ENCODE measurements at regions not wholly inside any gene's neighbourhood (a gene's known extent, or its start where the extent isn't known, plus 50 kb on each side); places are given as distances from the start of the nearest gene placed in this dataset.

DNA sequence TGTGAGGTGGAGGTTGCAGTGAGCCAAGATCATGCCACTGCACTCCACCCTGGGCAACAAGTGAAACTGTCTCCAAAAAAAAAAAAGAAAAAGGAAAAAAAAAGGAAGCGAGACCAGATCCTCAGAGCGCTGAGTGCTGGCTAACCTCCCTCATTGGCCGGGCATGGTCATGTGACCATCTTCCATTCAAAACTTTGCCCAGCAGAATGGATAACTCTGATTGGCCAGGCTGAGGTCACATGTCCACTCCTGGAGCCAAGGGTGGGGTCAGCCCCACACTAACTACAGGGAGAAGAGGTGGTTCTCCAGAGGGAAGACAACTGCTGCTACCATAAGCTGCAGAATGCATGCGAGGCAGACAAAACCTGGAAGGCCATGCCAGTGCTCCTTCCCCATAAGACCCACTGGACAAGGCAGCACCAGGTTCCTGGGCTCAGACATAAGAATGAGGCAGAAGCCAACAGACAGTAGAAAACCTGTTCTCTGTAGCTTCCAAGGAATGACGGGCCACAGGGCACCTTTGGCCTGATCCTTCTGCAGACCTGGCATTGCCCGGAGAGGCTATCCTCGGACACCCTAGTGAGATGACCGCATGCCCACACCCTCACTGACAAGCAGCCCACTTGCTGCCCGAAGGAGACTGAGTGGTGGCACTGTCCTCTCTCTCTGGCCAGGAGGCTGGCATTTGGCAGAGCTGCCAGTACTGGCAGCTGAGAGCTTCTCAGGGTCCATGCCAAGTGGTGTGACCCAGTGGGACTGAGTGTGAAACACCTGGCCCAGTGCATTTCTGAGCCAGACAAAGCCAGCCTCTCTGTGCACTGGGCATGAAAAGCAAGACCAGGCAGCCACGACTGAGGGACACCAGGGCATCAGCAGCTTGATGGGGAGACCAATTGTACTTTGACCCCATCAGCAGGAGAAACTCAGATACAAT lies 311.9 kb upstream of the SULF2 start:
- no peak for DNase-seq

GRCh38 chr20:48096212-48096875 lies 311.1 kb upstream of the SULF2 start:
- DNase-seq, result no peak

GRCh38 chr20:48094944-48095343 lies 309.7 kb upstream of the SULF2 start:
- DNase-seq, result no peak

GRCh38 chr20:48094196-48094749 lies 309.0 kb upstream of the SULF2 start:
- DNase-seq, result no peak

DNA sequence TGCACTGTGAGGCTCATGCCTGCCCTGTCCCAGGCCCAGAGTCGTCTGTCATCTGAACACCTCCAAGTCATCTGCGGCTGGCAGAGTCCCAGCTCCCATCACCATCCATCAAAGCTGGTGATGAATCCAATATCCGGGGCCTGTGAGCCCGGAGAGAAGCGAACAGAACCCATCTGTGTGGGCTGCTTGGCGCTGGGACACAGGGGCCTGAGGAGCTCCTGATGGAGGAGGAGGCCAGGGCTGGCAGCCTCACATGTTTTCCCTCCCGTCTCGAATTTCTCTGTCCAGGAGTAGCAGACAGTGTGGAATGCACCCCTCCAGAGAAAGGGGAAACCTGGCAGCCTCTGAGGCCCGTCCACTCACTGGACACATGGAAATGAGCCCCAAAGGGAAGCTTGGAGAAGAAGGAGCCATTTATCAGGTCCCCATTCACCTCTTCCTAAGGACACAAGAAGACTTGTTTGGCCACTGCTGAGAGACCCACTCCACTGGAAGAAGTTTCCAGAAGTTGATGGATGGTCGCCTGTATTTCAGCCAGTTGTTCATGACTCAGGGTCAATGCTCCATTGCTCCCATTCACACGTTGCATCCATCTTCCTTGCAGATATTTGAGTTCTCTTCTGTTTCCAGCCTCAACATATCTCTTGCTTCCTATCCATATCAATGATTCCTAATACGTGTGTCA lies 307.5 kb upstream of the SULF2 start:
- DNase-seq, result no peak

- no peak for DNase-seq
Measured at GRCh38 chr20:48090784-48091183, 305.5 kb upstream of the SULF2 start.

- DNase-seq, result no peak
Measured at GRCh38 chr20:48090314-48090713, 305.0 kb upstream of the SULF2 start.

DNA sequence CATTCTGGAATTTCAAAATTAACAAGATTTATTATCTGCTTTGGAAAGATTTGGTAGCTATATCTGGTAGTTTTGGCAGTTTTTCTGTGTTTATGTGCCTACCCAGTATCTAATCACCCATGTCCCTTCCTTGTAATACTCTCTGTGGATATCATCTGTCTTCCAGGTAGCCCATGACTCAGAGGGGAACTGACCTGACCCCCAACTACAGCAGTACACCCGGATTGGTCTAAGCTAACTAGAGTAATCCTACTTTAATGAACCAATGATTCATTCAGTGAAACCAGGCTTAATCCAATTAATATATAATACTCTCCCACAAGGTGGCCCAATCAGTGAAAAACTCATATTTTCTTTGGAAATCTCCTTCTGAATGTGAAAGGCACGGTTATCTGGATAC lies 295.3 kb upstream of the SULF2 start:
- no peak for DNase-seq

DNA sequence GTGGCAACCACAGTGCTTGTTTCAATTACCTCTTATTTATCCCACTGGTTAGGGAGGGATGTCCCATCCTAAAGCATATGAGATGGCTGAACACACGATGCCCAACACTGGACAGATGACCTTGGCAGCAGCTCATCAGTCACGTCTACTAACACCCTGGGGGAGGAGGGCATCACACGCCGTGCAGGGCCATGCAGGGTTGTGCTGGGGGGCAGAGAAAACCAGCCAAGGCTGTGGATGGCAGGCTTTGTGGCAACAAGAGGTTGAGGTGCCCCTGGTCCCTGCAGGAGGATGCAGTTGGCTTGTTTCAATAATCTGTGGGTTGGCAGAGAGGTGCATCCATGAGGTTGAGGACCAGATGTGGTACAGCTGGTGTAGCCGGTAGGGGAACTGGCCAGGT lies 293.7 kb upstream of the SULF2 start:
- no peak for DNase-seq

DNA sequence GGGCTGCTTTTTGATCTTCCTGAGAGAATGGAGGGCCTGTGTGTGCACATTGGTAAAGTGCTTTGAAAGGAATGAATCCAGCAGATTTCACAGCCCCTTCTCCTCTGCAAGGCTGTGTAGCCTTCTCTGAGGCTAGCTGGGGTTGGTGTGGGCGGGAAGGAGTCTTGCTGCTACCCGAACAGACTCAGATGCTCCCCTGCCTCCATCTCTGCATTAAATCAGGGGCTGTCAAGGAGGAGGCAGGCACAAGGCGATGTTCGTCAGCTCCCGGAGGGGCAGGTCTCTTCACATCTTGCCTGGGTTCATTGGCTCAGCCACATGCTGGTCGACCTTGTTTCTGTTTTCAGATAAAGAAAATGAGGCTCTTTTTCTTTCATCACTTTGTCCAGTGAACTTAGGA lies 291.5 kb upstream of the SULF2 start:
- DNase-seq, result no peak

DNA sequence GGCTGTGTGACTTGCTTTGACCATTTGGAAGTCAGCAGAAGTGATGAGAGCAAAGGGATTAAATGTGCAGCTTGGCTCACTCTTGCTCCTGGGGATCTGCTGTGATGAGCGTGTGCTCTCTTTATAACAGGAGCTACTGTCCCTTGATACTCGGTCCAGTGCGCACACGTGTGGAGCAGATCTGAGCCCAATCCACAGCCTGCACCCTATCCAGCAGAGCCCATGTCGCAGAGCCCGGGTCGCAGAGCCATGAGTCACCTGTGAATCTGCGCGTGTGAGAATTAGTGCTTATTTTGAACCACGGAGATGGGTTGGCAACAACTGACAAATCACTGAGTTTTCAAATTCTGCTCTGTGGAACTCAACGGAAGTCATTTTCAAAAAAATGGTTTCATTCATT lies 291.0 kb upstream of the SULF2 start:
- no peak for DNase-seq

DNA sequence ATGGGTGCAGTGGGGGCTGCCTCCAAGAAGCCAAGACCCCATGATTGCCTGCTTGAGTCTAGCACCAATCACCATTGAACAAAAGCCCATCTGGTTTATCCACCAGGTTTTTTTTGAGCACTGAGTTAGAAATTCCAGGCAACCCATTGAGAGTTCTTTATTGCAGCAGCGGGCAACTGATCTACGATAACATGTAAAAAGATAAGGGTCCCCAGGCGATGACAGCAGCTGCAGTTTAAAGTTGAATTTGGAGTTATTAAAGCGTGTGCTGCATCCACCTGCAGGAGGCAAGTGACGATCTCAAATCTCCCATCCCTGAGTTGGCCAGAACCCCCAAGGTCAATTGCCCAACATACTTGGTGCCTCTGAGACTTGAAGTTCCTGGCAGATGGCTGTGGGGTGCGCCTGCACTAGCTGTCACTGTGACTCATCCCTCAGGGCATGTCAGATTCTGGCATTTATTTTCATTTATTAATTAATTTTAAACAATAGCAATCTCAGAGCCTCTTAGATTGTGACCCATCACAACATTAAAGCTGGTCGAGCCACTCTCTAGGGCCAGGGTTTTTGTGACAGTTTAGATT lies 290.4 kb upstream of the SULF2 start:
- DNase-seq, result no peak

- DNase-seq, result no peak
Measured at GRCh38 chr20:48070991-48071652, 285.8 kb upstream of the SULF2 start.

DNA sequence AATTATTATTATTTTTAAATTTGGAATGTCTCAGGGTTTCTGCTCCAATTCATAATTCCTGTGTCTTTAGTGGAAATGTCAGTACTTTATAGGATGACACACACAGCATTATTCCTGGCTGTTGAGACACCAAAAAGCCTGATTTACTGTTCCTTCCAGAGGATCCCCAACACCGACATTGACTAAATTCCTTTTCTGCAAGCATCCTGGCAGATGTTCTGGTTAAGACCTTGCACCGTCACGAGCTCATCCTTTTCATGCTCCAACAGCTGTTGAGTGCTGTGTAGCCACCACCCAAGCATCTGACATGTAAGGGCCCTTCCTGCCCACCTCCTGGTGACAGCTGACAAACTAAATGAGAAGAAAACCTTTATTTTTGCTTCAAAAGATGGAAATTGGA lies 284.3 kb upstream of the SULF2 start:
- no peak for DNase-seq

DNA sequence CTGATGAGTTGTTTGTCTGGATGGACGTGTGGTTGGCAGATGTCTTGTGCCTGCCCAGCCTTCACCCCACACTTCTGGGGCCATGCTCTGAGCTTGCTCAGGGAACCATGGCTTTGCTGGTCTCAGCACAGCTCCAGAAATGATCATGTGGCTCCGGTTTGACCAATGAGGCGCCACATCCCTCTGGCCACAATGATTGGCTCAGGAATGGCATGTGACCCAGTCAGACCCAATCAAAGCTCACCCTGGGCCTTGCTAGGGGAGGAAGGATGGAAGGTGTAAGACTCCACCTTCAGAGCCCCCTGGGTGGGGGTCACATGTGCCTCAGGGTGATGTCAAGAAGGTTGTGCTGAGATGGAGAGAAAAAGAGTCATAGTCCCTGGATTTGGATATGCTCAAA lies 281.6 kb upstream of the SULF2 start:
- no peak for DNase-seq

- no peak for DNase-seq
Measured at GRCh38 chr20:48066246-48066645, 281.0 kb upstream of the SULF2 start.

DNA sequence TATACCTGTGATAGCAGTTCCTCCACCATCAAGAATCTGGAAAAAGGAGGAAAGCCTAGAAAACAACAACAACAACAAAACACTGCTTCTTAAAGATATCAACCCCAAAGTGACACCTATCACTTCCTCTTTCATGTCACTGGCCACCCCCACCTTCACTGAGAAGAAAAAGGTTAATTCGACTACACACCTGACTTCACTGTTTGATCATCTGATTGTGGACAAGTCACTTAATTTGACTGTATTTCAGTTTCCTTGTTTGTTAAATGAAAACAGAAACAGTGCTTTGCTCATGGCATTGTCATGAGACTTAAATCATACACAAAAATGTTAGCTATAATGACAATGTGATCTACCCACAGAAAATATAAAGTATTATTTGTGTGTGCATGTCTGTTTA lies 280.6 kb upstream of the SULF2 start:
- no peak for DNase-seq

GRCh38 chr20:48064929-48065328 lies 279.6 kb upstream of the SULF2 start:
- DNase-seq, result no peak

GRCh38 chr20:48060841-48061720 lies 275.8 kb upstream of the SULF2 start:
- DNase-seq, result no peak

GRCh38 chr20:48058611-48059559 lies 273.6 kb upstream of the SULF2 start:
- DNase-seq, result no peak

Measured in KG1 (cell line).